ENCODE measurements at regions not wholly inside any gene's neighbourhood (a gene's known extent, or its start where the extent isn't known, plus 50 kb on each side); places are given as distances from the start of the nearest gene placed in this dataset.
"Not testable (repeated sequence)": the region's sequence is repeated elsewhere in the genome, so short reads cannot be mapped to it uniquely, and the experiment has no call there.

DNA sequence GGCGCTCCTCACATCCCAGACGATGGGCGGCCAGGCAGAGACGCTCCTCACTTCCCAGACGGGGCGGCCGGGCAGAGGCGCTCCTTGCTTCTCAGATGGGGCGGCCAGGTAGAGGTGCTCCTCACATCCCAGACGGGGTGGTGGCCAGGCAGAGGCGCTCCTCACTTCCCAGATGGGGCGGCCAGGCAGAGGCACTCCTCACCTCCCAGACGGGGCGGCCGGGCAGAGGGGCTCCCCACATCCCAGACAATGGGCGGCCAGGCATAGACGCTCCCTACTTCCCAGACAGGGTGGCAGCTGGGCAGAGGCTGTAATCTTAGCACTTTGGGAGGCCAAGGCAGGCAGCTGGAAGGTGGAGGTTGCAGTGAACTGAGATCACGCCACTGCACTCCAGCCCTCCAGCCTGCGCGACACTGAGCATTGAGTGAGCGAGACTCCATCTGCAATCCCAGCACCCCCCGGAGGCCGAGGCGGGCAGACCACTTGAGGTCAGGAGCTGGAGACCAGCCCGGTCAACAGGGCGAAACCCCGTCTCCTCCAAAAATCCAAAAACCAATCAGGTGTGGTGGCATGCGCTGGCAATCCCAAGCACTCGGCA lies 833.7 kb upstream of the RAG2 start:
- DNase-seq (ENCODE audit: low spot score) = not testable (repeated sequence)

- DNase-seq (ENCODE audit: low spot score) = not testable (repeated sequence)
These were observed 833.1 kb upstream of the RAG2 start for GRCh38 chr11:37430966-37431632.

DNA sequence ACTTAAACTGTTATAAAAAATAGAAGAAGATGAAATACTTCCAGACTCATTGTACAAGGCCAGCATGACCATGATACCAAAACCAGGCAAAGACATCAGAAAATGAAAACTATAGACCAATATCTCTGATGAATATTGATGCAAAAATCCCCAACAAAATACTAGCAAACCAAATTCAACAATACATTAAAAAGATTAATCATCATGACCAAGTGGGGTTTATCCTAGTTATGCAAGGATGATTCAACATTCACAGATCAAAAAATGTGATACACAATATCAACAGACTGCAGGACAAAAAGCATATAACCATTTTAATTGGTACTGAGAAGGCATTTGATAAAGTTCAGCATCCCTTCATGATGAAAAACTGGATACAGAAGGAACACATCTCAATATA lies 824.5 kb upstream of the RAG2 start:
- no peak for DNase-seq (ENCODE audit: low spot score)

DNA sequence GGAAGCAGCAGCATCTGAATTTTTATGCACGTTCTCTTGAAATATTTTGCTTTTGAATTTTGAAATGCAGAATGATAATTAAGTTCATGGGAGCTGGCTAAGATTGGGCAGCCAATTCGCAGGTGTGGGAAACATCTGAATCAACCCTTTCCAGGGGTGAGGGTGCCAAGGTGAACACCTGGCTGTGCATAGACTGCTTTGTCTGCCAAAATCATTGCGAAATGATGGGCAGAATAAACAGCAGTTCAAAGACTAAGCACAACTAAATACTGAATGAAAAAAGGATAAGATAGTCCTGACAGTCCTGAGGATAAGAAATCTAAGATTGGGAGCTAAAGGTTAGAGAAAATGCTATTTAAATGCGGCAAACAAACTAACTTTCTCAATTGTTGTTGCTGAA lies 813.3 kb upstream of the RAG2 start:
- DNase-seq (ENCODE audit: low spot score) = no peak

- DNase-seq (ENCODE audit: low spot score) = no peak
These were observed 811.1 kb upstream of the RAG2 start for GRCh38 chr11:37409124-37409523.

DNA sequence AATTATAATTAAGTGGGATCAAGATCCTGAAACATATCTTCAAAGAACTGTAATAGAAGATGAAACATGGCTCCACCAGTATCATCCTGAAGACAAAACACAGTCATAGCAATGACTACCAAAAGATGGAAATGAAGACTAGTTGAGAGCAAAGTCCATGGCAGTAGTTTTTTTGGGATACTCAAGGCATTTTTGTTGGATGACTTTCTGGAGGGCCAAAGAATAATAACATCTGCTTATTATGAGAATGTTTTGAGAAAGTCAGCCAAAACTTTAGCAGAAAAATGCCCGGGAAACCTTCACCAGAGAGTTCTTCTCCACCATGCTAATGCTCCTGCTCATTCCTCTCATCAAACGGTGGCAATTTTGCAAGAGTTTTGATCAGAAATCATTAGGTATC lies 809.4 kb upstream of the RAG2 start:
- no peak for DNase-seq (ENCODE audit: low spot score)

DNA sequence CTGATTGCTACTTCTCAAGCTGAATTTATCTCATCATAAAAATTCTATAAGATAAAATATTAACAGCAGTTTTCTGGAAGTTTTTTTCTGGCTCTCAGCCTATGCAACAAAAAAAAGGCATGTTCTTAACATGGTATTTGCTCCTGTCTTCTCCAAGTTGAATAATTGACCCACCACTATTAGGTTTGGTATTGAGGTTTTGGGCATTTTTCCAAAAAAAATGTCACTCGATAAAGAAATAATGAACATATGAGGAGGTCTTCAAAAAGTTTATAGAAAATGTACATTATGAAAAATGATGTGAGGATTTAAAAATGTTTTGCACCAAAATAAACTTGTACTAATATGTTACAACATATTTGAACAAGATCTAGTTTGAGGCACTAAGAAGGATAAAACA lies 808.6 kb upstream of the RAG2 start:
- no peak for DNase-seq (ENCODE audit: low spot score)

GRCh38 chr11:37404231-37404630 lies 806.2 kb upstream of the RAG2 start:
- no peak for DNase-seq (ENCODE audit: low spot score)

- DNase-seq (ENCODE audit: low spot score) = no peak
These were observed 804.6 kb upstream of the RAG2 start for GRCh38 chr11:37402663-37403062.

DNA sequence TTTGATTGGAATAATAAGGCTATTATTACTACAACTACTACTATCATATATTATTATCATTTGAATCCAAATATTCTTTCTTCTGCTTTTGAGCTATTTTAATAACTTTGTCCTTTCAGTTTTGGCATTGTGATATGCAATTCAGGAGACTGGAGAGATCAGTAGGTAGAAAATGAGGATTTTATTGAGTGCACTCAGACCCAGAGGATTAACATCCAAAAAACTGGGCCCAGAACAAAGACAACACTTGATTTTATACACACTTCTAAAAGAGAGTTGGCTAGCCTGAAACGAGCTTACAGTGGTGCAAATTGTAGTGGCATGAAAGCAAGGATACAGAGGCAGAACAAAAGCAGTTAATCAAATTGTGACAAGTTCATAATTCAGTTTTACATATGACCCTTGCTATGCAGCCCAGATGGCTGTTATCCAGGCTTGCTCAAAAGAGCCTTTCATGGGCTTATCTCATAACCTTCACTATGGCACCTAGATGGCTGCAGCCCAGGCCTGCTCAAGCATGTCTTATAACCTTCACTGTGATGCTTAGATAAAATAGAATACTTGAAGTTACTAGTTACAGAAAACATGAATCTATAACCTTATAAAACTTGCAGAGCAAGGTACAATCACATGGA lies 796.3 kb upstream of the RAG2 start:
- no peak for DNase-seq (ENCODE audit: low spot score)

DNA sequence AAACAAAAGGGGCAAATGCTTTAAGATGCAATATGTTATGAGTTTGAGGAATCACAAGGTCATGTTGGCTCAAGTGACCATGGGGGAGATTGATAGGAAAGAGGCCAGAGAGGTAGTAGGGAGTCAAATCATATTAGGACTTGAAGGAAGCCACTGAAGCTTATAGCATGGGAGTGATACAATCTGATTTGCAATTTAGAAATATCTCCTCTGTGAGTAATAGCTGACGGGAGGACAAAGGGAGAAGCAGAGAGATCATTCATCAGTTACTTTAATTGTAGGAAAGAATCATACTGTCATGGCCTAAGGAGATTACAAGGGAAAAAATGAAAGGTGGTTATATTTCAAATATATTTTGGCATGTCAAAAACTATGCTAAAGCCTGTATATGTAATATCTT lies 793.6 kb upstream of the RAG2 start:
- DNase-seq (ENCODE audit: low spot score) = no peak

GRCh38 chr11:37390576-37391083 lies 792.6 kb upstream of the RAG2 start:
- DNase-seq (ENCODE audit: low spot score) = no peak

DNA sequence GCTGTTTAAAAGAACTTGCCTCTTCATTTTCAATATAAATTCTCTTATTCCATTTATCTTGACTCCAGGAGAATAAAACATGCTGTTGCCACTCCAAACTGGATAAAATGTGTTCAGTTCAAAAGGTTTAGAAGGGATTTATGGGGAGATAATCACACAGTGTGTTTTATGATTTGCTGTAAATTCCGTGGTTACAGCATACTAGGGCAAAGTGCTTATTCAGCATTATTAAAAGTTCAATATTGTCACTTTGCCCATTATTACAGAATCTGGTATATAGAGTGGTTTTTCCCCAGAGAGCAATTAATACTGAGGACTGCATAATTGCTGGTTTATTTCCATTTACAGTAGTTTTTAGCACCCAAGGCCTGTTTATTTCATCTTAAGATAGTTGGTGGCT lies 780.9 kb upstream of the RAG2 start:
- no peak for DNase-seq (ENCODE audit: low spot score)

DNA sequence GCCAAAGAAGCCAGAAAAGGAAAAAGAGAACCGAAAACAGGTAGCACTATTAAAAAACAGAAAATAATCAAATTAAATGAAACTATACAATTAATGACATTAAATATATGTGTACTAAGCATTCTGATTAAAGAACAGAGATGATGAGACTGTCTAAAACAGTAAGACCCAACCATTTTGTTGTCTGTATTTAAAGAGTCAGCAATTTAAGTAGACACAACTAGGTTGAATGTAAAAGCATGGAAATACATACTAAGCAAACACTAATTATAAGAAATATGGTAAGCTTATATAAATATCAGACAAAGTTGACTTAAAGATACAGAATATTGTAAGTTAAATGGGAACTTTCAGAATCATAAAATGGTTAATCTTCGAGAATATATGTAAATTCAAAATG lies 774.6 kb upstream of the RAG2 start:
- no peak for DNase-seq (ENCODE audit: low spot score)

DNA sequence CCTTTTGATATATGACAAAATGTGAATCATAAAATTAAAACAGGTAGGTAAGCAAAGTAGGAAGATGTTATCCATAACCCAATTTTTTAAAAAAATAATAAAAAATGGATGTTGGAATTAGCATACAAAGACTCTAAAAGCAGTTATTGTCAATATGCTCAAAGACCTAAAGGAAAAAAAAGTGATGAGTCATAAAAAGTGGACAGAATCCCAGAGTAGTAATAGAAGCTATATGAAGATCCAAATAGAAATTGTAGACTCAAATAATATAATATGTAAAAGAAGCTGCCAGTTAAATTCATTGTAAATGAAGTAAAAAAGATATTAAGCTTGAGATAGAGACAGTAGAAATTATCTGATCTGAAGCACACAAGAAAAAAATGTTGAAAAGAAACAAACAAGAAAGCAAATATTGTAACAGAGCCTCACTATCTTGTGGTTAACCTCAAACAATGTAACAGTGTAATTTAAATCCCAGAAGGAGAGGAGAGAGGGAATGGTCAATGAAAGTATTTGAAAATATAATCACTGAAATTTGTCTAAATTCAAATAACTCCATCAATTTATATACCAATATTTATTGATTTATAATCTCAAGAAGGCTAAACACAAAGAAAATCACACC lies 773.4 kb upstream of the RAG2 start:
- DNase-seq (ENCODE audit: low spot score) = no peak

- DNase-seq (ENCODE audit: low spot score) = no peak
These were observed 772.8 kb upstream of the RAG2 start for GRCh38 chr11:37370817-37371216.

DNA sequence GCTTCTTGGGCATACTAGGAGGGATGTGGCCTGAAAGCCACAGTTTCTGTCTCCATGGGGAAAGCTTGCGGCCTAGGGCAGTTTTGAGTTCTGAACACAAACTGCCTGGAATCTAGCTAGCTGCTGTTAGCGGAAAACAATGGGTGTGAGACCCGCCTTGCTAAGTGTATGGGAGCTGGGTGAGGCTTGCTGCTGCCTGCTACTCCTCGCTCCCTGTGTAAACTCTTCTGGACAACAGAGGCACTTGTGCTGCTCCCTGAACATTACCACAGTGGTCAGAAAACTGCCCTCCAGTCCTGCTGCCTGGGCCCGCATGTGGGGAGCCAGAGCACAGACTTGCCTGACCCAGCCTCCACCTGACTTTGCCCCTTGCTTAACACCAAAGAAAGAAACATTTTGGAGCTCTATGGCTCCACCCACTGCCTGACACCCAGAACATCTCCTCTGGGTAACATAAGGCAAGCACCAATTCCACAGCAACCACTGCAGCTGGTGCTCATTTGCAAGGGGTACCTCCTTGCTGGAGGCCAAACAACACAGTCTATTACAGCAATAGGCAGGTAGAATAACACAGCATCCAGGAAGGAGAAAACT lies 766.3 kb upstream of the RAG2 start:
- no peak for DNase-seq (ENCODE audit: low spot score)

DNA sequence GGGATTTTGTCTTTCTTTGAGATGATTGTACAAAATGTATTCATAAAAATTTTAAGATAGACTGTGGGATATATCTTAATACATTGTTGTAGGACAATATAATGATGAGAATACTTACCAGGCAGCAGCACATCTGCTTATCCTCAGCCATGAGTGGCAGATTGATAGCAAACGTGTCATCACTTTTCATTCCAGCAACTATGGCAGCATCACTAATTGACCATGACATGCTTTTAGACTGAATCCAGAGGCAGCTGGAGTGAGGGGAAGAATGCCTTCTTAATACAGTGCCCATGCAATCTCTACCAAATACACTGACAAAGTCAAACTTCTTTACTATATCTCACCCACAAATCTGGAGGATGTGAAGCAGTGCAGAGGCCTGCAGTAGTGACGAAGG lies 755.2 kb upstream of the RAG2 start:
- no peak for DNase-seq (ENCODE audit: low spot score)

- DNase-seq (ENCODE audit: low spot score) = no peak
These were observed 754.4 kb upstream of the RAG2 start for GRCh38 chr11:37352485-37352884.

DNA sequence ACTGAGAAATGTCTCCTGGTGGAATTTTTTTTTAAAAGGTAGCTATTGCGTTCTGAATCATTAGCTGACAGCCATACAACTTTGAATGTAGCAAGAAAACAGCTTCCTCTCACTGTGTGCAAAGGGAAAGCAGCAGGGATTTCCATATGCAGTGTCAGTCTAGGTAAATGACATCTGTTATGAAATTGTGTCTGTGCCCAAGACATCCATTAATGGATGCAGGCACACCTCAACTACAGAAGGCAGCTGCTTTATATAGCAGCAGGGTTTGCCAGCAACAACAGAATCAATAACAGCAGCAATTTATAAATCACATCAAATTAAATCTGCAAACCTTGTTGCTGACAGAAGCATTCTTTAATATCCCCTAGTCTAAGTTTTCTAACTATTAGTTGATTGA lies 745.3 kb upstream of the RAG2 start:
- no peak for DNase-seq (ENCODE audit: low spot score)

DNA sequence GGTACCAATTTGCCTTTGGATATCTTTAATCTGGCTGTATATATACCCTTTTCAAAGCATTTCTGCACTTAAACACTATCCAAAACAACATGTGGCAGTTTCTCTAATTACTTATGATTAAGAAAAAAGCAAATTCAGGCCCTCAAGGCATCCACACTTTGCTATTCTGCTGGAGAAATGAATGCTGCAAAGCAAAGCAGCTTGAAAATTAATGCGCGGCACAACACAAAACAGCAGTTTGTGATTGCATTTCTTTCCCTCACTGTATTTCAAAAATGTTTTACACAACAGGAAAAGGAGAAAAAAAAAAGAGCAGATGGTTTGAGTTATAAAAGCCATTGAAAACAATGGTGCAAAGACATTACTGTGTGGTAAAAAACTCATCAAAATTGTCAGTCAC lies 738.4 kb upstream of the RAG2 start:
- no peak for DNase-seq (ENCODE audit: low spot score)

DNA sequence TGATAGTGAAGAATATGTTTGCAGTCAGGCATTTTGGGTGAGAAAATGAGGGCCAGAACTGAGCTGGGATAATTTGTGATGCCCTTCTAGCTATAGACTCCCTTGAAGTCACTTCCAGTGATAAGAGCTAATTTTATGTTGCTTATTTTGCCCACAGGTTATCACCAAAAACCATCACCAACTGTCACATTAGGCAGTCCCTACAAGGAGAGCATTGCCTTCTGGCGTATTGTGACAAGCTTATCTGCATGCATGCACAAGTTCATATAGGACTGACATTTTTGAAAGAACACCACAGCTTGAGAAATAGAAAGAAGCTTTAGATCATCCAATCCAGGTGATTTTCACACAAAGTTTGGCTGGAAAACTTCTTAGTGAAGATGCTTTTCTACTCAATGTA lies 735.3 kb upstream of the RAG2 start:
- DNase-seq (ENCODE audit: low spot score) = no peak

GRCh38 chr11:37323843-37324242 lies 725.8 kb upstream of the RAG2 start:
- no peak for DNase-seq (ENCODE audit: low spot score)
